Ascending aorta (tissue), 2 donors: ENCODE measurements at regions not wholly inside any gene's neighbourhood (a gene's known extent, or its start where the extent isn't known, plus 50 kb on each side); places are given as distances from the start of the nearest gene placed in this dataset.

Source experiments
- DNase-seq, 2 donors: peaks; one replicate each; pipeline ENCODE4 v3.0.0-alpha.2; 2019; ENCODE audit warnings: low spot score in 2 of 2
- H3K27ac ChIP-seq, 2 donors: fragments of 200-600 bp; sonication (generic); one replicate each; pipeline ENCODE4 v1.5.1; 2016 to 2017; ENCODE audit warnings: mild to moderate bottlenecking in 1 of 2
- H3K27me3 ChIP-seq: fragments of 200-600 bp; sonication (generic); one replicate; pipeline ENCODE4 v1.5.1; 2017
- H3K36me3 ChIP-seq, 2 donors: fragments of 200-600 bp; sonication (generic); one replicate each; pipeline ENCODE4 v1.5.1; 2016
- H3K4me1 ChIP-seq, 2 donors: fragments of 200-600 bp; sonication (generic); one replicate each; pipeline ENCODE4 v1.5.1; 2016 to 2017; ENCODE audit warnings: mild to moderate bottlenecking in 1 of 2
- H3K4me3 ChIP-seq, 2 donors: fragments of 200-600 bp; sonication (generic); one replicate each; pipeline ENCODE4 v1.5.1; 2016 to 2017; ENCODE audit warnings: mild to moderate bottlenecking in 1 of 2
- H3K9me3 ChIP-seq, 2 donors: fragments of 200-600 bp; sonication (generic); one replicate each; pipeline ENCODE4 v1.5.1; 2016
- CTCF ChIP-seq, 3 experiments: fragments of 200-600 bp in 2 of 3; fragments of 450-650 bp in 1 of 3; sonication (generic) in 2 of 3; IDR thresholded peaks; one replicate each; pipeline ENCODE4 v1.5.1; 2016 to 2019; ENCODE audit warnings: antibody characterized with exemption in 3 of 3, mild to moderate bottlenecking in 1 of 3, moderate library complexity in 1 of 3
- intact Hi-C: fragments of 100-400 bp; cut with DNase I; formaldehyde crosslinking; loops from one replicate; pipeline ENCODE4 v1.15.1; 2023

GRCh38 chr6:47149554-47149953, 107.4 kb upstream of the ADGRF1 start:
- H3K4me3 ChIP-seq = no peak overlapping the region
- intact Hi-C loops = no loop called here
- no peak for TF ChIP-seq CTCF (IDR thresholded peaks at IDR 0.05)
- H3K27ac ChIP-seq = no peak overlapping the region
- H3K36me3 ChIP-seq = no peaks in the 10 kb centered on the region
- H3K4me1 ChIP-seq = no peaks in the 10 kb centered on the region
- DNase-seq = no peak
- H3K9me3 ChIP-seq = no peaks in the 10 kb centered on the region
- no peaks in the 10 kb centered on the region for H3K27me3 ChIP-seq

GRCh38 chr6:47149066-47149465, 106.9 kb upstream of the ADGRF1 start:
- no peak for DNase-seq
- intact Hi-C loops = no loop called here
- Histone ChIP-seq H3K4me1 (no peaks in the 10 kb centered on the region), H3K9me3 (no peaks in the 10 kb centered on the region), H3K27ac (no peak overlapping the region), H3K4me3 (no peak overlapping the region), H3K36me3 (no peaks in the 10 kb centered on the region), H3K27me3 (no peaks in the 10 kb centered on the region)
- TF ChIP-seq CTCF (IDR thresholded peaks at IDR 0.05) = no peak

GRCh38 chr6:47147836-47148344, 105.8 kb upstream of the ADGRF1 start:
- Histone ChIP-seq H3K36me3 (no peaks in the 10 kb centered on the region), H3K9me3 (no peaks in the 10 kb centered on the region), H3K27ac (no peak overlapping the region), H3K4me1 (no peaks in the 10 kb centered on the region), H3K4me3 (no peak overlapping the region), H3K27me3 (no peaks in the 10 kb centered on the region)
- intact Hi-C loops = no loop called here
- DNase-seq = no peak
- no peak for TF ChIP-seq CTCF (IDR thresholded peaks at IDR 0.05)

- intact Hi-C loops = no loop called here
- Histone ChIP-seq H3K27me3 (no peaks in the 10 kb centered on the region), H3K9me3 (no peaks in the 10 kb centered on the region), H3K4me1 (no peaks in the 10 kb centered on the region), H3K27ac (no peak overlapping the region), H3K4me3 (no peak overlapping the region), H3K36me3 (no peaks in the 10 kb centered on the region)
- no peak for TF ChIP-seq CTCF (IDR thresholded peaks at IDR 0.05)
- DNase-seq = no peak
Observed at GRCh38 chr6:47147175-47147727, 105.1 kb upstream of the ADGRF1 start.

GRCh38 chr6:47146431-47147174, 104.5 kb upstream of the ADGRF1 start:
- no peaks in the 10 kb centered on the region for H3K27me3 ChIP-seq
- H3K4me3 ChIP-seq = no peak overlapping the region
- no peak for TF ChIP-seq CTCF (IDR thresholded peaks at IDR 0.05)
- intact Hi-C loops = no loop called here
- no peak overlapping the region for H3K27ac ChIP-seq
- H3K9me3 ChIP-seq = no peaks in the 10 kb centered on the region
- no peaks in the 10 kb centered on the region for H3K36me3 ChIP-seq
- H3K4me1 ChIP-seq = no peaks in the 10 kb centered on the region
- DNase-seq = no peak
